Liver (tissue), 8 donors: ENCODE measurements at regions not wholly inside any gene's neighbourhood (a gene's known extent, or its start where the extent isn't known, plus 50 kb on each side); places are given as distances from the start of the nearest gene placed in this dataset.

Source experiments
- DNase-seq: peaks from one replicate; pipeline ENCODE4 v3.0.0-alpha.2; 2017; ENCODE audit warnings: low spot score
- H3K27ac ChIP-seq, 2 donors: one replicate each; pipeline ENCODE4 v1.7.0; 2013; ENCODE audit warnings: inconsistent platforms in 2 of 2, low read length in 2 of 2, control low read depth in 1 of 2, low read depth in 1 of 2, mild to moderate bottlenecking in 1 of 2
- H3K27me3 ChIP-seq, 4 donors: one replicate each; pipeline versions ENCODE4 v1.6.1 to v1.7.0; 2013; ENCODE audit warnings: low read length in 3 of 4, inconsistent platforms in 1 of 4, mild to moderate bottlenecking in 1 of 4, moderate library complexity in 1 of 4; ENCODE audit not compliant: control insufficient read depth in 4 of 4, insufficient read depth in 4 of 4
- H3K36me3 ChIP-seq, 4 donors: one replicate each; pipeline versions ENCODE4 v1.6.1 to v1.7.0; 2013; ENCODE audit warnings: low read length in 3 of 4, mild to moderate bottlenecking in 3 of 4, low read depth in 1 of 4, moderate library complexity in 1 of 4; ENCODE audit not compliant: control insufficient read depth in 4 of 4, insufficient read depth in 3 of 4
- H3K4me1 ChIP-seq, 4 donors: one replicate each; pipeline versions ENCODE4 v1.6.1 to v1.7.0; 2013; ENCODE audit warnings: low read length in 3 of 4, mild to moderate bottlenecking in 3 of 4, moderate library complexity in 1 of 4; ENCODE audit not compliant: control insufficient read depth in 4 of 4, insufficient read depth in 4 of 4
- H3K4me3 ChIP-seq, 3 donors: one replicate each; pipeline versions ENCODE4 v1.6.1 to v1.7.0; 2013; ENCODE audit warnings: low read length in 3 of 3, control low read depth in 1 of 3, low read depth in 1 of 3, mild to moderate bottlenecking in 1 of 3
- H3K9ac ChIP-seq, 2 donors: one replicate each; pipeline ENCODE4 v1.7.0; 2013; ENCODE audit warnings: low read length in 2 of 2, mild to moderate bottlenecking in 2 of 2, moderate library complexity in 2 of 2, control low read depth in 1 of 2, low read depth in 1 of 2
- H3K9me3 ChIP-seq, 4 donors: one replicate each; pipeline versions ENCODE4 v1.6.1 to v1.7.0; 2013; ENCODE audit warnings: low read length in 3 of 4; ENCODE audit not compliant: control insufficient read depth in 4 of 4
- EGR1 ChIP-seq, 2 donors: IDR thresholded peaks; 2 replicates each; pipeline ENCODE4 v1.6.1; 2016 to 2018; ENCODE audit warnings: antibody characterized with exemption in 2 of 2, low read depth in 2 of 2
- FOXA1 ChIP-seq: IDR thresholded peaks from 2 replicates; pipeline ENCODE4 v1.6.1; 2016; ENCODE audit warnings: antibody characterized with exemption
- FOXA2 ChIP-seq: IDR thresholded peaks from 2 replicates; pipeline ENCODE4 v1.6.1; 2016; ENCODE audit warnings: antibody characterized with exemption
- GABPA ChIP-seq, 2 donors: IDR thresholded peaks in 1 of 2; conservative IDR thresholded peaks in 1 of 2; 2 replicates each; pipeline ENCODE4 v1.6.1; 2016; ENCODE audit warnings: antibody characterized with exemption in 2 of 2, mild to moderate bottlenecking in 1 of 2, moderate library complexity in 1 of 2
- HNF4A ChIP-seq, 2 donors: conservative IDR thresholded peaks; 2 replicates each; pipeline ENCODE4 v1.6.1; 2016; ENCODE audit warnings: antibody characterized with exemption in 2 of 2, mild to moderate bottlenecking in 2 of 2
- HNF4G ChIP-seq: IDR thresholded peaks from 2 replicates; pipeline ENCODE4 v1.6.1; 2016; ENCODE audit warnings: antibody characterized with exemption
- JUND ChIP-seq, 2 donors: IDR thresholded peaks; 2 replicates each; pipeline ENCODE4 v1.6.1; 2016; ENCODE audit warnings: antibody characterized with exemption in 2 of 2
- NR2F2 ChIP-seq: IDR thresholded peaks from 2 replicates; pipeline ENCODE4 v1.6.1; 2016; ENCODE audit warnings: antibody characterized with exemption
- RAD21 ChIP-seq, 2 donors: IDR thresholded peaks; 2 replicates each; pipeline ENCODE4 v1.6.1; 2016; ENCODE audit warnings: antibody characterized with exemption in 2 of 2, mild to moderate bottlenecking in 2 of 2
- RXRA ChIP-seq, 2 donors: IDR thresholded peaks; 2 replicates each; pipeline ENCODE4 v1.6.1; 2017 to 2018; ENCODE audit warnings: antibody characterized with exemption in 2 of 2, mild to moderate bottlenecking in 1 of 2
- SP1 ChIP-seq: IDR thresholded peaks from 2 replicates; pipeline ENCODE4 v1.6.1; 2018; ENCODE audit warnings: antibody characterized with exemption, mild to moderate bottlenecking
- TAF1 ChIP-seq: conservative IDR thresholded peaks from 2 replicates; pipeline ENCODE4 v1.6.1; 2016; ENCODE audit warnings: antibody characterized with exemption, mild to moderate bottlenecking
- YY1 ChIP-seq: IDR thresholded peaks from 2 replicates; pipeline ENCODE4 v1.6.1; 2016; ENCODE audit warnings: antibody characterized with exemption, mild to moderate bottlenecking
- WGBS: extraction: QIAGEN DNeasy Blood & Tissue Kit; methylation state at CpG from one replicate; pipeline ENCODE4 v1.1.7; 2013; 5-methylcytosine and 5-hydroxymethylcytosine counted together
- TF ChIP-seq, protein P1 (sequence below): IDR thresholded peaks from 2 replicates; pipeline ENCODE4 v1.6.1; 2016; ENCODE audit warnings: antibody characterized with exemption
- TF ChIP-seq, protein P2 (sequence below): IDR thresholded peaks from 2 replicates; pipeline ENCODE4 v1.6.1; 2016; ENCODE audit warnings: antibody characterized with exemption
- TF ChIP-seq, protein P3 (sequence below): IDR thresholded peaks from 2 replicates; pipeline ENCODE4 v1.6.1; 2016; ENCODE audit warnings: antibody characterized with exemption
- TF ChIP-seq, protein P4 (sequence below): IDR thresholded peaks from 2 replicates; pipeline ENCODE4 v1.6.1; 2016; ENCODE audit warnings: antibody characterized with exemption, mild to moderate bottlenecking
- TF ChIP-seq, protein P5 (sequence below): fragments of 150-350 bp; IDR thresholded peaks from 2 replicates; pipeline ENCODE4 v1.5.1; 2017; ENCODE audit warnings: improper control_type of control experiment, low read depth, low read length; ENCODE audit not compliant: missing input control
- donor health status: healthy.
- donor health status: healthy.
- donor health status: healthy.
- donor health status: healthy.
- donor health status: healthy.

DNA sequence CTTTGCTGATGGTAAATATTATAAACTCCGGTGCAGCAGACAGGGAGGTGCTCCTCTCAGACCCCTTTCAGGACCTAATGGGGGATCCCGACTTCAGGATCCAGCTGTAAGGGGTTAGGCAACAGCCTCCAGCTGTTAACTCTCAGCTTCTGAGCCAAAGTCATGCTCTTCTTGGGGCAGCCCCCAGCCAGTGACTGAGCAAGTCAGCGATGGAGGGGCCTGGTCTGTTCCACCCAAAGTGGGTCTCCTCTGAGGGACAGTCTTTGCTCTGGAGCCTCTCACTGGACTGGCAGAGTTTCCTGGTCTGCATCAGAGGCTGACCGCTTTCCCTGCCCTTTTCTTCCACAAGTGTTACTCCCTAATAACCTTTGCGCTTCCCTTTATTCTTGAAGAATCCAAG is 184.2 kb upstream of the DIO3 start:
- no peak overlapping the region for H3K27ac ChIP-seq
- H3K9ac ChIP-seq: no peak overlapping the region
- TF ChIP-seq, protein P1, sequence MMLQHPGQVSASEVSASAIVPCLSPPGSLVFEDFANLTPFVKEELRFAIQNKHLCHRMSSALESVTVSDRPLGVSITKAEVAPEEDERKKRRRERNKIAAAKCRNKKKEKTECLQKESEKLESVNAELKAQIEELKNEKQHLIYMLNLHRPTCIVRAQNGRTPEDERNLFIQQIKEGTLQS: no peak
- TF ChIP-seq TAF1 (no peak), NR2F2 (no peak), RXRA (IDR thresholded peaks at IDR 0.05) (no peak), RAD21 (IDR thresholded peaks at IDR 0.05) (no peak), YY1 (no peak), EGR1 (IDR thresholded peaks at IDR 0.05; ENCODE audit: low read depth in 2 of 2) (no peak), HNF4G (no peak), JUND (IDR thresholded peaks at IDR 0.05) (no peak), GABPA (IDR thresholded peaks at IDR 0.05 in 1 of 2, conservative IDR thresholded peaks at IDR 0.05 in 1 of 2) (no peak), SP1 (no peak), FOXA2 (no peak), HNF4A (conservative IDR thresholded peaks at IDR 0.05) (no peak), FOXA1 (no peak)
- TF ChIP-seq, protein P2, sequence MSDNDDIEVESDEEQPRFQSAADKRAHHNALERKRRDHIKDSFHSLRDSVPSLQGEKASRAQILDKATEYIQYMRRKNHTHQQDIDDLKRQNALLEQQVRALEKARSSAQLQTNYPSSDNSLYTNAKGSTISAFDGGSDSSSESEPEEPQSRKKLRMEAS: no peak
- TF ChIP-seq, protein P3, sequence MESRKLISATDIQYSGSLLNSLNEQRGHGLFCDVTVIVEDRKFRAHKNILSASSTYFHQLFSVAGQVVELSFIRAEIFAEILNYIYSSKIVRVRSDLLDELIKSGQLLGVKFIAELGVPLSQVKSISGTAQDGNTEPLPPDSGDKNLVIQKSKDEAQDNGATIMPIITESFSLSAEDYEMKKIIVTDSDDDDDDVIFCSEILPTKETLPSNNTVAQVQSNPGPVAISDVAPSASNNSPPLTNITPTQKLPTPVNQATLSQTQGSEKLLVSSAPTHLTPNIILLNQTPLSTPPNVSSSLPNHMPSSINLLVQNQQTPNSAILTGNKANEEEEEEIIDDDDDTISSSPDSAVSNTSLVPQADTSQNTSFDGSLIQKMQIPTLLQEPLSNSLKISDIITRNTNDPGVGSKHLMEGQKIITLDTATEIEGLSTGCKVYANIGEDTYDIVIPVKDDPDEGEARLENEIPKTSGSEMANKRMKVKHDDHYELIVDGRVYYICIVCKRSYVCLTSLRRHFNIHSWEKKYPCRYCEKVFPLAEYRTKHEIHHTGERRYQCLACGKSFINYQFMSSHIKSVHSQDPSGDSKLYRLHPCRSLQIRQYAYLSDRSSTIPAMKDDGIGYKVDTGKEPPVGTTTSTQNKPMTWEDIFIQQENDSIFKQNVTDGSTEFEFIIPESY: no peak
- TF ChIP-seq, protein P4, sequence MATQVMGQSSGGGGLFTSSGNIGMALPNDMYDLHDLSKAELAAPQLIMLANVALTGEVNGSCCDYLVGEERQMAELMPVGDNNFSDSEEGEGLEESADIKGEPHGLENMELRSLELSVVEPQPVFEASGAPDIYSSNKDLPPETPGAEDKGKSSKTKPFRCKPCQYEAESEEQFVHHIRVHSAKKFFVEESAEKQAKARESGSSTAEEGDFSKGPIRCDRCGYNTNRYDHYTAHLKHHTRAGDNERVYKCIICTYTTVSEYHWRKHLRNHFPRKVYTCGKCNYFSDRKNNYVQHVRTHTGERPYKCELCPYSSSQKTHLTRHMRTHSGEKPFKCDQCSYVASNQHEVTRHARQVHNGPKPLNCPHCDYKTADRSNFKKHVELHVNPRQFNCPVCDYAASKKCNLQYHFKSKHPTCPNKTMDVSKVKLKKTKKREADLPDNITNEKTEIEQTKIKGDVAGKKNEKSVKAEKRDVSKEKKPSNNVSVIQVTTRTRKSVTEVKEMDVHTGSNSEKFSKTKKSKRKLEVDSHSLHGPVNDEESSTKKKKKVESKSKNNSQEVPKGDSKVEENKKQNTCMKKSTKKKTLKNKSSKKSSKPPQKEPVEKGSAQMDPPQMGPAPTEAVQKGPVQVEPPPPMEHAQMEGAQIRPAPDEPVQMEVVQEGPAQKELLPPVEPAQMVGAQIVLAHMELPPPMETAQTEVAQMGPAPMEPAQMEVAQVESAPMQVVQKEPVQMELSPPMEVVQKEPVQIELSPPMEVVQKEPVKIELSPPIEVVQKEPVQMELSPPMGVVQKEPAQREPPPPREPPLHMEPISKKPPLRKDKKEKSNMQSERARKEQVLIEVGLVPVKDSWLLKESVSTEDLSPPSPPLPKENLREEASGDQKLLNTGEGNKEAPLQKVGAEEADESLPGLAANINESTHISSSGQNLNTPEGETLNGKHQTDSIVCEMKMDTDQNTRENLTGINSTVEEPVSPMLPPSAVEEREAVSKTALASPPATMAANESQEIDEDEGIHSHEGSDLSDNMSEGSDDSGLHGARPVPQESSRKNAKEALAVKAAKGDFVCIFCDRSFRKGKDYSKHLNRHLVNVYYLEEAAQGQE: no peak
- 79% methylated on average over 5 of the region's 5 CpGs for WGBS
- no peaks in the 10 kb centered on the region for H3K27me3 ChIP-seq
- peaks cover 0 to 4% (median 0%) of the 10 kb centered on the region in 4 donors for H3K9me3 ChIP-seq
- DNase-seq: no peak
- H3K4me1 ChIP-seq: no peaks in the 10 kb centered on the region
- no peak overlapping the region for H3K4me3 ChIP-seq
- no peaks in the 10 kb centered on the region for H3K36me3 ChIP-seq

DNA sequence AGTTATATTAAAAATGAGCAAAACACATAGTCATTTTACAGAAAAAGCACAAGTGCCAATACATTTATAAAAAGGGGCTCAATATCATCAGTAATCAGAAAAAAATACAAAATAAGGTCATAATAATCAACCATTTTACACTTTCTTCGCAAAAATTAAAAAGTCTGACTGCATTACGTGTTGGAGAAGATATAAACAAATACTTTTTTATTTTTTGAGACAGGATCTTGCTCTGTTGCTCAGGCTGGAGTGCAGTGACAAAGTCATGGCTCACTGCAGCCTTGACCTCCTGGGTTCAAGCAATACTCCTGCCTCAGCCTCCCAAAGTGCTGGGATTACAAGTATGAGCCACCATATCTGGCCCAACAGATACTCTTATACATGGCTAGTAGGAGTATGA is 181.5 kb upstream of the DIO3 start:
- H3K9ac ChIP-seq: no peak overlapping the region
- no peaks in the 10 kb centered on the region for H3K27me3 ChIP-seq
- DNase-seq: no peak
- H3K9me3 ChIP-seq: peaks cover 0 to 4% (median 0%) of the 10 kb centered on the region in 4 donors
- 73% methylated on average over 2 of the region's 2 CpGs for WGBS
- H3K27ac ChIP-seq: no peak overlapping the region
- no peak for TF ChIP-seq SP1
- no peak for TF ChIP-seq TAF1
- TF ChIP-seq RXRA (IDR thresholded peaks at IDR 0.05): no peak
- no peak for TF ChIP-seq FOXA2
- no peak for TF ChIP-seq FOXA1
- no peak for TF ChIP-seq EGR1 (IDR thresholded peaks at IDR 0.05; ENCODE audit: low read depth in 2 of 2)
- TF ChIP-seq, protein P5, sequence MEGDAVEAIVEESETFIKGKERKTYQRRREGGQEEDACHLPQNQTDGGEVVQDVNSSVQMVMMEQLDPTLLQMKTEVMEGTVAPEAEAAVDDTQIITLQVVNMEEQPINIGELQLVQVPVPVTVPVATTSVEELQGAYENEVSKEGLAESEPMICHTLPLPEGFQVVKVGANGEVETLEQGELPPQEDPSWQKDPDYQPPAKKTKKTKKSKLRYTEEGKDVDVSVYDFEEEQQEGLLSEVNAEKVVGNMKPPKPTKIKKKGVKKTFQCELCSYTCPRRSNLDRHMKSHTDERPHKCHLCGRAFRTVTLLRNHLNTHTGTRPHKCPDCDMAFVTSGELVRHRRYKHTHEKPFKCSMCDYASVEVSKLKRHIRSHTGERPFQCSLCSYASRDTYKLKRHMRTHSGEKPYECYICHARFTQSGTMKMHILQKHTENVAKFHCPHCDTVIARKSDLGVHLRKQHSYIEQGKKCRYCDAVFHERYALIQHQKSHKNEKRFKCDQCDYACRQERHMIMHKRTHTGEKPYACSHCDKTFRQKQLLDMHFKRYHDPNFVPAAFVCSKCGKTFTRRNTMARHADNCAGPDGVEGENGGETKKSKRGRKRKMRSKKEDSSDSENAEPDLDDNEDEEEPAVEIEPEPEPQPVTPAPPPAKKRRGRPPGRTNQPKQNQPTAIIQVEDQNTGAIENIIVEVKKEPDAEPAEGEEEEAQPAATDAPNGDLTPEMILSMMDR: no peak
- TF ChIP-seq, protein P4: no peak
- TF ChIP-seq YY1: no peak
- no peak for TF ChIP-seq HNF4A (conservative IDR thresholded peaks at IDR 0.05)
- TF ChIP-seq RAD21 (IDR thresholded peaks at IDR 0.05): no peak
- no peak for TF ChIP-seq JUND (IDR thresholded peaks at IDR 0.05)
- TF ChIP-seq, protein P2: no peak
- no peak for TF ChIP-seq HNF4G
- TF ChIP-seq NR2F2: no peak
- H3K36me3 ChIP-seq: no peaks in the 10 kb centered on the region
- no peak overlapping the region for H3K4me3 ChIP-seq
- H3K4me1 ChIP-seq: no peaks in the 10 kb centered on the region
